ENCODE measurements at regions not wholly inside any gene's neighbourhood (a gene's known extent, or its start where the extent isn't known, plus 50 kb on each side); places are given as distances from the start of the nearest gene placed in this dataset.
"Not testable (repeated sequence)": the region's sequence is repeated elsewhere in the genome, so short reads cannot be mapped to it uniquely, and the experiment has no call there.

GRCh38 chr7:131937868-131938267, 381.4 kb upstream of the PODXL start:
- no peak for DNase-seq

DNA sequence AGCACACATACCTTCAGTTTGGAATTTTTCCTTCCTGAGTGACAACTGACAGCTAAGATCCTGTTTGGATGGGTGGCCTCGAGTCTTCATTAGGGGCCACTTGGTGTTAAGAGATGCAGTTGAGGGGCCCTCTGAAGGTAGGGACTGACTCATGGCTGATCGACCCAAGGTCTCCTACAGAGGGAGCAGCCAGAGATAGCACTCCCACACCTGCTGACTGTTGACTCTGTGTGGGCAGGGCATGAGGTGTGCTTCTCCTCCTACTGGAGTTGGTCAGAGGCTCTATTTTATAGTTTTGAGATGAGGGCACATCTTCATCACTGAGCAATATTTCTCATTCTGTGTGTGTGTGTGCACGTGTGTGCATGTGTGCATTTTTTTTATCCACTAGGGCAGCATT, 378.8 kb upstream of the PODXL start:
- no peak for DNase-seq

GRCh38 chr7:131934452-131934851, 378.0 kb upstream of the PODXL start:
- DNase-seq, result no peak

- no peak for DNase-seq
Observed at GRCh38 chr7:131933751-131934289, 377.4 kb upstream of the PODXL start.

DNA sequence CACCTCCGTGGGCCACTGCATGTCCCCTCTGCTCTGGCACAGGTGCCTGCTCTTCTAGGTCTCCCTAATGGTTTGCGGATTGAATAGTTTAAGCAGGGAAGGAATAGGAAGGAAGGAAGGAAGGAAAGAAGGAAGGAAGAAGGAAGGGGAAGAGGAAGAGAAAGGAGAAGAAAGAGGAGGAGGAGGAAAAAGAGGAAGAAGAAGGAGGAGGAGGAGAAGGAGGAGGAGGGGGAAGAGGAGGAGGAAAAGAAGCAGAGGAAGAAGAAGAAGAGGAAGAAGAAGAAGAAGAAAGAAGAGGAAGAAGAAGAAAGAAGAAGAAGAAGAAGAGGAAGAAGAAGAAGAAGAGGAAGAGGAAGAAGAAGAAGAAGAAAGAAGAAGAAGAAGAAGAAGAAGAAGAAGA, 376.8 kb upstream of the PODXL start:
- not testable (repeated sequence) for DNase-seq

DNA sequence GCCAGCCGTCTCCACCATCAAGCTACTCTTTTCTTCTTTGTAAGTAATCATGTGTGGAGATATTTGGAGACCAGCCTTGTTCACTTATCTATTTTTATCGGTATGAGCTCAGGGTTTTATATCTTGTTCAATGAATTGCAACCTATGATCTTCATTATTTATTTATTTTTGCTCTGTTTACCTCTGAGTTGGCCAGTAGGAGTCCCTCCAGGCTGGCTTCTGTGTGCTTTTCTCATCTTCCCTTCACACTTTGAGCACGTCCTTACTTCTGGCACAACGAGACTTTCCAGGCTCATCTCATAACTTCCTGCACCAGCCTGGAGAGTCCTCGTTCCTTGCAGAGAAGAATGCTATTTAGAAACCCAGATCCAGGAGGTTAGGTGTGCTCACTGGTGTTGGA, 375.8 kb upstream of the PODXL start:
- no peak for DNase-seq

- DNase-seq, result no peak
Observed at GRCh38 chr7:131931370-131931769, 374.9 kb upstream of the PODXL start.

DNA sequence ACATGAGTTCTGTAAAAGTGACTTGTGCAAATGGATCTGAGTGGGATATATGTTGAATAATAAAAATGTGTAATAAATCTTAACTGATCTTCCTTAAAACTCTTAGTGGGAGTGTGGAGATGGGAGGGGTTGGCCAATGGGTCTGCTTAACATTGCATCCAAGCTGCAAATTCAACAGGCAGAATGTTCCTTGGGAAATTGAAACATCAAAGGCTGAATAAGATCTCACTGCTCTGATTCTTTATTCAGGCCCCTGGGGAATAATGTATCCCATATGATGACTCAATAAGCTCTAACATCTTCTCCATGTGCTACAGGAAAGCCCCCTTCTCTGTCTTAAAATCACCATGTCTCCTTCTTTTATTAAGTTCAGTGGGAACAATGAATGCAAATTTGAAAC, 373.2 kb upstream of the PODXL start:
- no peak for DNase-seq

DNA sequence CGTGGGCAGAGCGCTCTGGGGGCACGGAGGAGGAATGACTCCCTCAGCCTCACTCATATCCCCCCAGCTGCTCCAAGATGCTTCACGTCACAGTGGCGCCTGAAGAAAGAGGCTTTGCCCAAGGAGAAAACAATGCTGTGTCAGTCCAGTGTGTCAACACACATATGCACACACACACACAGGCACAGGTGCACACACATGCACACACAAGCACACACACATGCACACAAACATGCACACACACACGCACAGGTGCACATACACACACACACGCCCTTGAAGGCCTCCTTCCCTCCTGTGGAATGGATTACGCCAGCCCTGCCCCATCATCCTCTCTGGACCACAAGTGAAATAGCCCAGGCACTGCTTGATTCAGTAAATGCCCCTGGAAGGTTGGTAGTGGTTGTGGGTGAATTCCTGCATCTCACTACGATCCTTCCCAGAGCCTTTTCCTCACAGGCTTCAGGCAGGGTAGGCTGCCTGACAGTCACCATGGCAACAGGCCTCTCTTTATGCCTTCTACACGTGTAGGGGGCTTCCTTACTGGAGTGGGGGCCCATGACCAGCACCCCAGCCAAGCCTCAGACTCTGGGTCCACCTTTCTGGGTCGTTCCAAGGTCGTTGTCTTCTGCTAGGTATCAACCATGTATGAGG, 371.5 kb upstream of the PODXL start:
- no peak for DNase-seq

DNA sequence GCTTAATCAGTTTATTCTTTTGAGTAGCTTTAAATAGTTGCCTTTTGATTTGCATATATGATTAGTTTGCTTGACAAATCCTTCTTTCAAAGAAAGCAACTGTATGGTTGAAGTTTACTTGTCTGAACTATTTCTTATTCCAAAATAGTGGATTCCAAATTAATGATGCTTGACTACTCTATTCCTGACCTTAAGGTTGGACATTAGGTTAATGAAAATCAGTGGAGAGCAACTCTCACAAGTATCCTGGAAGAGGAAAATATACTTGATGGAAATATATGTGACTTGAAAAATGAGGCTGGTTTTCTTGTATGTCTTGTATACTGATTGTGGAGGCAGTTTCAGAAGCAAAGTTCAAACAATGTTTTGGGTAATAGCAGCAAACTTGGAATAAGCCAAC, 369.2 kb upstream of the PODXL start:
- no peak for DNase-seq

- no peak for DNase-seq
Observed at GRCh38 chr7:131924857-131925256, 368.4 kb upstream of the PODXL start.

GRCh38 chr7:131922948-131923347, 366.5 kb upstream of the PODXL start:
- DNase-seq, result not testable (repeated sequence)

GRCh38 chr7:131921016-131921415, 364.6 kb upstream of the PODXL start:
- DNase-seq, result no peak

DNA sequence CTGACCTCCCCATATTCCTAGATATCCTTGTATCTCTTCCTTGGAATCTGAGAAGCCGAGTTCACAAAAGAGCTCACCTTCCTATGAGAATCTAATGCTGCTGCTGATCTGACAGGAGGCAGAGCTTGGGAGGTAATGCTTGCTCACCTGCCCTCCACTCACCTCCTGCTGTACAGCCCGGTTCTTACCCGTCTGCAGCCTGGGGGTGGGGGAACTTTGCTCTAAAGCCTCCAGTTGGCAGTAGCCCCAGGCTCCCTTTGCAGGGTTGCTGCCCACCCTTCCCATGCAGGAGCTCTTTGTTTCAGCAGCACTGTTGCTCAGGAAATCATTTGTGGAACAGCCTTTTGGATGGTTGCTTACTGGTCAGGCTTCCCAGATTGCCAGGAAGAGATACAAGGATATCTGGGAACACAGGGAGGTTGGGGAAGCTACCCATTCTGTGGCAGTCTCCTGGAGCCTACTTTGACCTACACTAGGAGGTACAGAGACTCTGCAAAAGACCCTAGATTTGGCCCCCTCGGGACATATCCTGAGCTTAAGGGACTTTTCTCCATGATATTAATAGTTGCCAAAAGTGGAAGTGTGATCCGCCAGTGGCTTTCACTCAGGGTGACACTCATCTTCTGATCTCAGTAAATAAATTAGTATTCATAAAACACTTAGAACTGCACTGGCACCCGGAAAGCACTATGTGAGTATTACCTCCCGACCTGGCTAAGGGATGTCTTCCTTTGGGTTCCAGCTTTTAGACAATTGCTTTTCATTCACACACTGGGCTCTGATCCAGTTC, 363.7 kb upstream of the PODXL start:
- DNase-seq, result no peak

GRCh38 chr7:131911112-131911511, 354.7 kb upstream of the PODXL start:
- no peak for DNase-seq

DNA sequence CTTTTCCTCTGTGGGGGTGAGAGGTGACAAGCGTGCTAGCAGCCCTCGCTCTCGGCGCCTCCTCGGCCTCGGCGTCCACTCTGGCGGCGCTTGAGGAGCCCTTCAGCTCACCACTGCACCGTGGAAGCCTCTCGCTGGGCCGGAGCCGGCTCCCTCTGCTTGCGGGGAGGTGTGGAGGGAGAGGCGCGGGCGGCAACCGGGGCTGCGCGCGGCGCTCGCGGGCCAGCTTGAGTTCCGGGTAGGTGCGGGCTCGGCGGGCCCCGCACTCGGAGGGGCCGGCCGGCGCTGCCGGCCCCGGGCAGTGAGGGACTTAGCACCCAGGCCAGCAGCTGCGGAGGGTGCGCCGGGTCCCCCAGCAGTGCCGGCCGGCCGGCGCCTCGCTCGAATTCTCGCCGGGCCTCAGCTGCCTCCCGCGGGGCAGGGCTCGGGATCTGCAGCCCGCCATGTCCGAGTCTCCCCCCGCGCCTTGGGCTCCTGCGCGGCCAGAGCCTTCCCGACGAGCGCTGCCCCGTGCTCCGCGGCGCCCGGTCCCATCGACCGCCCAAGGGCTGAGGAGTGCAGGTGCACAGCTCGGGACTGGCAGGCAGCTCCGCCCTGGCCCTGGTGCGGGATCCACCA, 352.8 kb upstream of the PODXL start:
- no peak for DNase-seq

GRCh38 chr7:131908714-131909113, 352.3 kb upstream of the PODXL start:
- no peak for DNase-seq

- DNase-seq, result no peak
Observed at GRCh38 chr7:131905471-131905973, 349.1 kb upstream of the PODXL start.

DNA sequence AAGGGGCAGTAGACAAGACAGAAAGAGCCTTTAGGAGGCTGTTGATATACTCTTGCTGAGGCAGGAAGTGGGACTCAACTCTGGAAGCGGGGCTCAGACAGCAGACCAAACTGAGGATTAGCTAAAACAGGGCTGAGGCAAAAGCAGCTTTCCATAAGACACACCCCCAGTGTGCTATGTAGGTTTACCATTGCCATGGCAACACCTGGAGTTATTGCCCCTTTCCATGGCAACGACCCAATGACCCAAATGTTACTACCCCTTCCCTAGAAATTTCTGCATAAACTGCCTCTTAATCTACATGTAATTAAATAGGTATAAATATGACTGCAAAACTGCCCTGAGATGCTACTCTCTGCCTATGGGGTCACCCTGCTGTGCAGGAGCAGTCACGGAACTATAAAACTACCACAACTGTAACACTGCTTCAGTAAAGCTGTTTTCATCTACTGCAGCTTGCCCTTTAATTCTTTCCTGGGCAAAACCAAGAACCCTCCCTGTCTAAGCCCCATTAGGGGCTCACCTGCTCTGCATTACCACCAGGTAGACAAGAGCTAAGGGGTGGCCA, 348.4 kb upstream of the PODXL start:
- no peak for DNase-seq

- DNase-seq, result no peak
Observed at GRCh38 chr7:131903315-131903714, 346.9 kb upstream of the PODXL start.

DNA sequence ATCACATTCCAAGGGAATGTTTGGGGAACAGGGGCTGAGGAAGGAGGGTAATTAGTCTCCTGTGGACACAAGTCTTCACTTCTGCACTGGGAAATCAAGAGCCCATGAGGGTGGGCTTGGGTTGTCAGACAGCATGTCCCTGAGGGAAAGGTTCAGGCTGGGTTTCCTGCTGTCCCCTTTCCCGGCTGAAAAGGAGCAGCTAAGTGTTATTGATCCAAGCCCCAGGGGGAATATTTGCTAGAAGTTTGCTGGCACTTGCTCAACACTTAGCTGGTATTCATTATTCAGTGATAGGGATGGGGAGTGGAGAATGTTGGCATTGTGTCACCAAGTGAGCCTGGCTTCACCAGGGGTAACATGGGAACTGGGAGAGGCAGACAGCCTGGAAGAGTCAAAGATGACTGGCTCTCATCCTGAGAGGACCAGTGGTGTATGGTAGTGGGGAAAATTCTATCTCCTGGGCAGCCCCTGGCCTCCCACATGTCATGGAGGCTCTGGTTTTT, 344.4 kb upstream of the PODXL start:
- DNase-seq, result no peak
